WERI-Rb-1 (cell line): ENCODE measurements at regions not wholly inside any gene's neighbourhood (a gene's known extent, or its start where the extent isn't known, plus 50 kb on each side); places are given as distances from the start of the nearest gene placed in this dataset.

Source experiments
- DNase-seq: peaks from one replicate; pipeline ENCODE4 v3.0.0-alpha.2; 2020
- H3K27ac ChIP-seq: fragments of 250-450 bp; sonication (Bioruptor Pico); 2 replicates; pipeline ENCODE4 v1.5.1; 2020; ENCODE audit warnings: mild to moderate bottlenecking, moderate library complexity
- H3K27me3 ChIP-seq: fragments of 250-450 bp; sonication (Bioruptor Pico); 2 replicates; pipeline ENCODE4 v1.5.1; 2021; ENCODE audit warnings: mild to moderate bottlenecking, low read depth, moderate library complexity; ENCODE audit not compliant: insufficient read depth, severe bottlenecking
- H3K36me3 ChIP-seq: fragments of 250-450 bp; sonication (Bioruptor Pico); 2 replicates; pipeline ENCODE4 v1.5.1; 2020; ENCODE audit warnings: mild to moderate bottlenecking, moderate library complexity
- H3K4me3 ChIP-seq: 2 replicates; pipeline ENCODE4 v1.5.1; 2011; ENCODE audit warnings: low read depth, mild to moderate bottlenecking, control low read depth, low read length
- H3K9me3 ChIP-seq: fragments of 250-450 bp; sonication (Bioruptor Pico); 2 replicates; pipeline ENCODE4 v1.5.1; 2021; ENCODE audit warnings: mild to moderate bottlenecking, moderate library complexity; ENCODE audit not compliant: severe bottlenecking
- CTCF ChIP-seq: IDR thresholded peaks from 2 replicates; pipeline ENCODE4 v1.5.1; 2011; ENCODE audit warnings: low read depth, mild to moderate bottlenecking, control low read depth, inconsistent platforms, low read length

- Histone ChIP-seq H3K27ac (no peak overlapping the region), H3K4me3 (no peak overlapping the region), H3K36me3 (no peaks in the 10 kb centered on the region), H3K9me3 (no peaks in the 10 kb centered on the region), H3K27me3 (no peaks in the 10 kb centered on the region)
- peak; percentile 24 for DNase-seq
- no peak for TF ChIP-seq CTCF
Measured at GRCh38 chr20:11544029-11544678, 373.5 kb upstream of the BTBD3 start.

- H3K9me3 ChIP-seq = no peaks in the 10 kb centered on the region
- H3K4me3 ChIP-seq = no peak overlapping the region
- no peak overlapping the region for H3K27ac ChIP-seq
- TF ChIP-seq CTCF = no peak
- H3K27me3 ChIP-seq = no peaks in the 10 kb centered on the region
- H3K36me3 ChIP-seq = no peaks in the 10 kb centered on the region
- DNase-seq = no peak
Measured at GRCh38 chr20:11546939-11547338, 370.8 kb upstream of the BTBD3 start.

- TF ChIP-seq CTCF = no peak
- no peaks in the 10 kb centered on the region for H3K27me3 ChIP-seq
- DNase-seq = no peak
- H3K27ac ChIP-seq = no peak overlapping the region
- no peaks in the 10 kb centered on the region for H3K9me3 ChIP-seq
- no peaks in the 10 kb centered on the region for H3K36me3 ChIP-seq
- H3K4me3 ChIP-seq = no peak overlapping the region
Measured at GRCh38 chr20:11549172-11550103, 368.3 kb upstream of the BTBD3 start.

- TF ChIP-seq CTCF = no peak
Measured at GRCh38 chr20:11550657-11551338, 366.9 kb upstream of the BTBD3 start.

GRCh38 chr20:11551479-11551878 is 366.2 kb upstream of the BTBD3 start:
- TF ChIP-seq CTCF = no peak

More at GRCh38 chr20:11550657-11551338, 366.9 kb upstream of the BTBD3 start:
- DNase-seq = no peak
- Histone ChIP-seq H3K27me3 (no peaks in the 10 kb centered on the region), H3K9me3 (no peaks in the 10 kb centered on the region), H3K4me3 (no peak overlapping the region), H3K27ac (no peak overlapping the region), H3K36me3 (no peaks in the 10 kb centered on the region)

More at GRCh38 chr20:11551479-11551878, 366.2 kb upstream of the BTBD3 start:
- Histone ChIP-seq H3K36me3 (no peaks in the 10 kb centered on the region), H3K27ac (no peak overlapping the region), H3K4me3 (no peak overlapping the region), H3K27me3 (no peaks in the 10 kb centered on the region), H3K9me3 (no peaks in the 10 kb centered on the region)
- no peak for DNase-seq
